Astrocyte (in vitro differentiated cells and primary cell): ENCODE measurements at regions not wholly inside any gene's neighbourhood (a gene's known extent, or its start where the extent isn't known, plus 50 kb on each side); places are given as distances from the start of the nearest gene placed in this dataset.

Experiments
- EZH2 ChIP-seq: IDR thresholded peaks from 2 replicates; pipeline ENCODE4 v1.6.1; 2012; ENCODE audit warnings: mild to moderate bottlenecking, low read length, inconsistent platforms; ENCODE audit not compliant: insufficient read depth
- TF ChIP-seq, protein P1 (sequence below): IDR thresholded peaks from 2 replicates; pipeline ENCODE4 v1.5.1; 2011; ENCODE audit warnings: low read depth, mild to moderate bottlenecking, inconsistent platforms, low read length, moderate library complexity; ENCODE audit not compliant: insufficient read depth

DNA sequence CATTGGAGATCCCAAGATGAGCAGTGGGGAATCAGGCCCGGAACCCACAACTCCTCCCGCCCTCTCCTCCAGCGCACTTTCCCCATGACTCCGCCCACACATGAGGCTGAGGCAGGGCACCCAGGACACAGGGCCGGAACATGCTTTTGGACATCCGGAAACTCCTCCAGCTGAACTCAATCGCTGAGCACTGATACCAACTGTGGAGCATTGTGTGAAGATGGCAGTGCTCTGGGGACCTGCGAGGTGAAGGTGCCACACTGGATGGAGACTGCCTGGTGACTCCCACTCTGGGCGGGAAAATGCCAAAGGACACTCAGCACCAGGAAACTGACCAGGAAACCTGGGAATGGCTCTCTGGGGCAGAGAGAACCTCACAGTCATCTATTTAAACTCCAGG lies 189.1 kb downstream of the FAM43A start:
- TF ChIP-seq, protein P1, sequence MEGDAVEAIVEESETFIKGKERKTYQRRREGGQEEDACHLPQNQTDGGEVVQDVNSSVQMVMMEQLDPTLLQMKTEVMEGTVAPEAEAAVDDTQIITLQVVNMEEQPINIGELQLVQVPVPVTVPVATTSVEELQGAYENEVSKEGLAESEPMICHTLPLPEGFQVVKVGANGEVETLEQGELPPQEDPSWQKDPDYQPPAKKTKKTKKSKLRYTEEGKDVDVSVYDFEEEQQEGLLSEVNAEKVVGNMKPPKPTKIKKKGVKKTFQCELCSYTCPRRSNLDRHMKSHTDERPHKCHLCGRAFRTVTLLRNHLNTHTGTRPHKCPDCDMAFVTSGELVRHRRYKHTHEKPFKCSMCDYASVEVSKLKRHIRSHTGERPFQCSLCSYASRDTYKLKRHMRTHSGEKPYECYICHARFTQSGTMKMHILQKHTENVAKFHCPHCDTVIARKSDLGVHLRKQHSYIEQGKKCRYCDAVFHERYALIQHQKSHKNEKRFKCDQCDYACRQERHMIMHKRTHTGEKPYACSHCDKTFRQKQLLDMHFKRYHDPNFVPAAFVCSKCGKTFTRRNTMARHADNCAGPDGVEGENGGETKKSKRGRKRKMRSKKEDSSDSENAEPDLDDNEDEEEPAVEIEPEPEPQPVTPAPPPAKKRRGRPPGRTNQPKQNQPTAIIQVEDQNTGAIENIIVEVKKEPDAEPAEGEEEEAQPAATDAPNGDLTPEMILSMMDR: no peak
- TF ChIP-seq EZH2: no peak
